Mesothelial cell of epicardium (in vitro differentiated cells): ENCODE measurements at regions not wholly inside any gene's neighbourhood (a gene's known extent, or its start where the extent isn't known, plus 50 kb on each side); places are given as distances from the start of the nearest gene placed in this dataset.
A peak's percentile ranks its signal among the peaks of the same experiment; 100 is the strongest.

Experiments
- DNase-seq, 2 experiments: peaks; one replicate each; pipeline ENCODE4 v3.0.0; 2021; ENCODE audit warnings: low spot score in 2 of 2; ENCODE audit not compliant: unreplicated experiment in 2 of 2
- H3K27ac Mint-ChIP-seq: 2 replicates; pipeline ENCODE4 v1.8.0; 2021; ENCODE audit warnings: mixed read lengths
- H3K27me3 Mint-ChIP-seq: 2 replicates; pipeline ENCODE4 v1.8.0; 2021; ENCODE audit warnings: low read depth, mixed read lengths
- H3K36me3 Mint-ChIP-seq: 2 replicates; pipeline ENCODE4 v1.8.0; 2021; ENCODE audit warnings: mixed read lengths
- H3K4me1 Mint-ChIP-seq: 2 replicates; pipeline ENCODE4 v1.8.0; 2021; ENCODE audit warnings: mixed read lengths
- H3K4me3 Mint-ChIP-seq: 2 replicates; pipeline ENCODE4 v1.8.0; 2021; ENCODE audit warnings: mild to moderate bottlenecking, moderate library complexity, mixed read lengths
- H3K9me3 Mint-ChIP-seq: 2 replicates; pipeline ENCODE4 v1.8.0; 2021; ENCODE audit warnings: mixed read lengths
- TF ChIP-seq, protein P1 (sequence below): fragments of 200-600 bp; sonication (generic); IDR thresholded peaks from one replicate; pipeline ENCODE4 v1.5.0; 2021; ENCODE audit warnings: antibody characterized with exemption; ENCODE audit not compliant: unreplicated experiment

DNA sequence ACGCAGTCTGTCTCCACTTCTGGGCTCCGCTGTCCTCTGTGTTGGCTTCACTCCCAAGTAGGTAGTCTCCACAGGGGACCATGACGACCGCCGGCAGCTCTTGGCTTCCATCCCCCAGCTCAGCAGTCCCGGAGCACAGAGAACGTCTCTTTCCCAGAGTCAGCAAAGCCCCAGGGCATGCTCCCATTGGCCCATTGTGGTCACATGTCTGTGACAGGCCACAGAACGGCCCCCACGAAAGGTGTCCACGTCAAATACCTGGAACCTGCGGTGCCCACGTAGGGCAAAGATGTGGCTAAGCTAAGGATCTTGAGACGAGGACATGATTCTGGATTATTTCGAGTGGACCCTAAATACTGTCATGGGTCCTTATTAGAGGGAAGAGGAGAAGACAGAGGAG, 438.4 kb upstream of the SULF2 start:
- H3K4me3 Mint-ChIP-seq: no peak overlapping the region
- no peak for DNase-seq
- peaks cover 4% of the 10 kb centered on the region for H3K9me3 Mint-ChIP-seq
- H3K4me1 Mint-ChIP-seq: peaks cover 9% of the 10 kb centered on the region
- no peak overlapping the region for H3K27ac Mint-ChIP-seq
- H3K36me3 Mint-ChIP-seq: no peaks in the 10 kb centered on the region
- TF ChIP-seq, protein P1, sequence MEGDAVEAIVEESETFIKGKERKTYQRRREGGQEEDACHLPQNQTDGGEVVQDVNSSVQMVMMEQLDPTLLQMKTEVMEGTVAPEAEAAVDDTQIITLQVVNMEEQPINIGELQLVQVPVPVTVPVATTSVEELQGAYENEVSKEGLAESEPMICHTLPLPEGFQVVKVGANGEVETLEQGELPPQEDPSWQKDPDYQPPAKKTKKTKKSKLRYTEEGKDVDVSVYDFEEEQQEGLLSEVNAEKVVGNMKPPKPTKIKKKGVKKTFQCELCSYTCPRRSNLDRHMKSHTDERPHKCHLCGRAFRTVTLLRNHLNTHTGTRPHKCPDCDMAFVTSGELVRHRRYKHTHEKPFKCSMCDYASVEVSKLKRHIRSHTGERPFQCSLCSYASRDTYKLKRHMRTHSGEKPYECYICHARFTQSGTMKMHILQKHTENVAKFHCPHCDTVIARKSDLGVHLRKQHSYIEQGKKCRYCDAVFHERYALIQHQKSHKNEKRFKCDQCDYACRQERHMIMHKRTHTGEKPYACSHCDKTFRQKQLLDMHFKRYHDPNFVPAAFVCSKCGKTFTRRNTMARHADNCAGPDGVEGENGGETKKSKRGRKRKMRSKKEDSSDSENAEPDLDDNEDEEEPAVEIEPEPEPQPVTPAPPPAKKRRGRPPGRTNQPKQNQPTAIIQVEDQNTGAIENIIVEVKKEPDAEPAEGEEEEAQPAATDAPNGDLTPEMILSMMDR: no peak
- no peaks in the 10 kb centered on the region for H3K27me3 Mint-ChIP-seq

DNA sequence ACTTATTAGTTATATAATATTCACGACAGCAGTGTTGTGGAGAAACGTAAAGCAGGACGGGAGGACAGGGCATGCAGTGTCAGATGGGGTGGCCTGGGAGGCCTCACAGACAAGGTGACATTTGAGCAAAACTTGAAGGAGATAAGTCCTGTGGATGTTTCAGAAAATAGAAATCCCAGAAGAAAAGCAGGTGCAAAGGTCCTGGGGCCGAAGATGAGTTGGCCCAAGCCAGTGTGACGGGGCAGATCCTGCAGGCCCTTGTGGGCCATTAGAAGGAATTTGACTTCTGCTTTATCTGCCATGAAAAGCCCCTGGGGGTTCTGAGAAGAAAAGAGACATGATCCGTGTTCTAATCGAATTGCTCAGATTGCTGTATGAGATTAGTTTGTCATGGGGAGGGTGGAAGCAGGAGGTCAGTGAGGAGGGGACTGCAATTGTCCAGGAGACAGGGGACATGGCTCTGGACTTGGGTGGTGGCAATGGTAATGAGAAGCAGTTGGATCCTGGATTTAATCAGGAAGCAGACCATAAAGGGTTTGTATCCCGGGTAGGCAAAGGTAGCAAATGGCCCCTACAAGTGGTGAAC, 437.4 kb upstream of the SULF2 start:
- TF ChIP-seq, protein P1: no peak
- Mint-ChIP-seq H3K27me3 (no peaks in the 10 kb centered on the region), H3K4me1 (peaks cover 11% of the 10 kb centered on the region), H3K36me3 (no peaks in the 10 kb centered on the region), H3K4me3 (no peak overlapping the region), H3K9me3 (peaks cover 4% of the 10 kb centered on the region), H3K27ac (no peak overlapping the region)
- no peak for DNase-seq

DNA sequence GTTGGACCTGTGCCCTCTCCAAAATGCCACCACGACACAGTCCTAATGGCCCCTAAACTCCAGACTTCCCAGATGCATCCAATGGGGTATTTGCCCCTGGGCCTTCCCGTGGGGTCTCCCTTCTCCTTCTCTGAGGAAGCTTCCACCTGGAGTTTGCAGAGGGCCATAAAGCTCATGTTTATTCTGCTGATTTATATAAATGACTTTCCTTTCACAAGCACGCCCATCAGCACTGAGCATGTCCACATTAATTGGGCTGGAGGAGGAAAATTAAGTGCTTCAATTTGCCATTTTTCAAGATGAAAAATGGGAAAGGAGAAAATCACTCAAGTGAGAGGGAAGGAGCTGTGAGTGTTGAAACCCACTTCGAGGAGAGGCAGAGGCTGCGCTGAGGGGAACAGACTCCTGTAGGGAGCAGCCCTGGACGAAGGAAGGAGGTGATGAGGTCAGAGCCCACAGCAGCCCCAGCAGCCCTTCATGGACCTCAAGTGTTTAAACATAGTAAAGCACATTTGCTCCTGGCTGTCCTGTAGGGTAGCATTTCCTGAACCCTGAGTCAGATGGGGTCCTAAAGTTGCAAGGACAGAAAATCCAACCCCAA, 434.9 kb upstream of the SULF2 start:
- Mint-ChIP-seq H3K36me3 (no peaks in the 10 kb centered on the region), H3K27ac (no peak overlapping the region), H3K4me3 (no peak overlapping the region), H3K9me3 (peaks cover 4% of the 10 kb centered on the region), H3K27me3 (no peaks in the 10 kb centered on the region), H3K4me1 (peaks cover 19% of the 10 kb centered on the region)
- no peak for DNase-seq
- TF ChIP-seq, protein P1: no peak

DNA sequence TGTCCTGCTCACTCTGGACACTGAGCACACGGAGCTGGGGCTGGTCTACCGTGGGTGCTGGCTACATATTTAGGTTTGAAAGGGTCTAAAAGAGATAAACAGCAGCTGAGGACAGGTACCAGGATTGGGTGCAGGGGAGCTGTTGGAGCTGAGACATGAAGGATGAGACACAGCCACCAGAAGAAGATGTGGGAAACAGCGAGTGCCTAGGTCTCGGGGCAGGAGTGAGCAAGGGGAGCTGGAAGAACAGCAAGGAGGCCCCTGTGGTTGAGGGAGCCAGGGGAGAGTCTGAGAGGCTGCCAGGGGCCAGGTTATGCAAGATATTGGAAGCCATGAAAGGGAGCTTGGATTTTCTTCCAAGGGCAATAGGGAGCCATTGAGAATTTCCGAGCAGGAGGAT, 434.0 kb upstream of the SULF2 start:
- peaks cover 4% of the 10 kb centered on the region for H3K9me3 Mint-ChIP-seq
- peaks cover 12% of the 10 kb centered on the region for H3K4me1 Mint-ChIP-seq
- no peaks in the 10 kb centered on the region for H3K36me3 Mint-ChIP-seq
- H3K27ac Mint-ChIP-seq: no peak overlapping the region
- no peak overlapping the region for H3K4me3 Mint-ChIP-seq
- DNase-seq: no peak
- H3K27me3 Mint-ChIP-seq: no peaks in the 10 kb centered on the region
- TF ChIP-seq, protein P1: no peak

DNA sequence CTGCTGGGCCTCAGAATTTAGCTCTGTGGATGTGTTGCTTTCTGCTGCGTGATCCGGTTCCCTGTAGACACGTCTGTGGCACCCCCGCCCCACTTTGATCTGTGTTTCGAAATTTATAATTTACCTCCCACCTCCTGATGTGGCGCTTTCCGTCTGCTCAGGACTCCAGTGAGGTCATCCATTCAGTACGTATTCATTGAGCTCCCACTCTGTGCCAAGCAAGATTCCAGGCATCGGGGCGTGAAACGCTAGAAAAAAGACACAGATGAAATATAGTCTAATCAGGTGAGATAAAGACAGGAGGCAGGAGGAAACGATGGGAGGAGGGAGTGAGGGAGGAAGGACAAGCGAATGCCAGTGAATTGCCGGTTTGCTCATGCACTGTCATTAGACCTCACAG, 431.9 kb upstream of the SULF2 start:
- Mint-ChIP-seq H3K4me1 (peaks cover 10% of the 10 kb centered on the region), H3K4me3 (no peak overlapping the region), H3K27ac (peak overlapping the region; percentile 19), H3K27me3 (no peaks in the 10 kb centered on the region), H3K36me3 (no peaks in the 10 kb centered on the region), H3K9me3 (no peaks in the 10 kb centered on the region)
- no peak for DNase-seq
- TF ChIP-seq, protein P1: no peak
